K562 (cell line): ENCODE measurements at regions not wholly inside any gene's neighbourhood (a gene's known extent, or its start where the extent isn't known, plus 50 kb on each side); places are given as distances from the start of the nearest gene placed in this dataset.

Experiments
- ATAC-seq: fragments of 200-7000 bp; cut with Tn5 transposase; 3 replicates; pipeline ENCODE4 v1.9.1; 2020; ENCODE audit warnings: moderate library complexity
- BruUV-seq: library from RNA; stranded (reverse); fragments of 400-500 nt; replicated peaks from 2 replicates; lab custom pipeline; 2021; lab: Mats Ljungman, UMichigan
- CTCF ChIA-PET: fragments of 300-600 bp; formaldehyde crosslinking; extraction: SDS; loops from one replicate; lab custom pipeline; 2021; ENCODE audit warnings: low intra/inter-chr PET ratio; lab: Yijun Ruan, JAX
- POLR2A ChIA-PET: fragments of 300-600, 350-650 bp; sonication (Branson Sonifier 250); formaldehyde crosslinking; extraction: SDS; loops from one replicate; lab custom pipeline; 2021; ENCODE audit warnings: antibody characterized with exemption, inconsistent platforms; lab: Yijun Ruan, JAX
- DNase-seq, 4 experiments: peaks; one replicate each; pipeline versions ENCODE4 v3.0.0 to v3.0.0-alpha.2; 2011 to 2018; ENCODE audit warnings: low spot score in 3 of 4, mixed read lengths in 3 of 4; ENCODE audit errors: extremely low read depth in 1 of 4
- FAIRE-seq: peaks from 2 replicates; lab custom pipeline; 2011; peaks lifted over from hg19 to GRCh38; lab: Jason Lieb, UNC
- H2AFZ ChIP-seq: 2 replicates; pipeline ENCODE4 v1.6.0; 2011; ENCODE audit warnings: low read depth, low read length, control low read depth, inconsistent platforms
- H3K27ac ChIP-seq: fragments of 200-600 bp; 3 replicates; pipeline ENCODE4 v1.8.0; 2011; ENCODE audit warnings: low read depth, mild to moderate bottlenecking, control low read depth, inconsistent platforms, low read length, moderate library complexity, mixed read lengths; ENCODE audit errors: extremely low read depth
- H3K27me3 ChIP-seq, 2 experiments: fragments of 300-600 bp in 1 of 2; 2 replicates in 1 of 2; 3 replicates in 1 of 2; pipeline versions ENCODE4 v1.6.0 to v1.8.0; 2011; ENCODE audit warnings: inconsistent platforms in 2 of 2, low read length in 2 of 2, mild to moderate bottlenecking in 1 of 2, mixed read lengths in 1 of 2, moderate library complexity in 1 of 2; ENCODE audit not compliant: control insufficient read depth in 2 of 2, insufficient read depth in 2 of 2
- H3K36me3 ChIP-seq: fragments of 300-600 bp; 3 replicates; pipeline ENCODE4 v1.8.0; 2011; ENCODE audit warnings: mild to moderate bottlenecking, low read length, inconsistent platforms; ENCODE audit not compliant: control insufficient read depth, insufficient read depth
- H3K4me1 ChIP-seq, 2 experiments: fragments of 200-600 bp in 1 of 2; replicated peaks in 1 of 2; 2 replicates in 1 of 2; 3 replicates in 1 of 2; pipeline versions ENCODE4 v1.5.1 to v1.8.0; 2011; ENCODE audit warnings: inconsistent platforms in 2 of 2, low read length in 2 of 2, mild to moderate bottlenecking in 1 of 2, mixed read lengths in 1 of 2, moderate library complexity in 1 of 2; ENCODE audit not compliant: control insufficient read depth in 2 of 2, insufficient read depth in 2 of 2
- H3K4me2 ChIP-seq: 2 replicates; pipeline ENCODE4 v1.6.1; 2011; ENCODE audit warnings: low read length, control low read depth, inconsistent platforms, mixed read lengths; ENCODE audit not compliant: insufficient read depth
- H3K4me3 ChIP-seq: fragments of 200-600 bp; sonication (generic), shearing (Covaris generic); 2 replicates; pipeline ENCODE4 v1.5.1; 2016; ENCODE audit warnings: control low read depth, inconsistent platforms
- H3K79me2 ChIP-seq: fragments of 200-600 bp; 3 replicates; pipeline ENCODE4 v1.8.0; 2011; ENCODE audit warnings: low read length, inconsistent platforms; ENCODE audit not compliant: control insufficient read depth, insufficient read depth
- H3K9ac ChIP-seq, 2 experiments: 2 replicates each; pipeline versions ENCODE4 v1.6.0 to v1.6.1; 2011; ENCODE audit warnings: low read depth in 2 of 2, low read length in 2 of 2, control low read depth in 1 of 2, inconsistent platforms in 1 of 2, mild to moderate bottlenecking in 1 of 2, mixed read lengths in 1 of 2; ENCODE audit not compliant: insufficient read depth in 1 of 2
- H3K9me1 ChIP-seq: one replicate; pipeline ENCODE4 v1.6.0; 2011; ENCODE audit warnings: inconsistent platforms, mild to moderate bottlenecking, low read length, moderate library complexity; ENCODE audit not compliant: control insufficient read depth, insufficient read depth
- H3K9me3 ChIP-seq: replicated peaks from 2 replicates; pipeline ENCODE4 v1.5.1; 2011; ENCODE audit warnings: low read depth, low read length, inconsistent platforms; ENCODE audit not compliant: control insufficient read depth, insufficient read depth
- H4K20me1 ChIP-seq: replicated peaks from 2 replicates; pipeline ENCODE4 v1.6.1; 2011; ENCODE audit warnings: low read length, inconsistent platforms, mixed read lengths; ENCODE audit not compliant: control insufficient read depth, insufficient read depth
- ATF7 ChIP-seq: fragments of 450-650 bp; IDR thresholded peaks from 2 replicates; pipeline ENCODE4 v1.7.1; 2014; ENCODE audit warnings: mild to moderate bottlenecking, moderate library complexity
- MECOM ChIP-seq: fragments of 250-450 bp; sonication (Bioruptor Pico); IDR thresholded peaks from 2 replicates; pipeline ENCODE4 v1.8.0; 2022; ENCODE audit warnings: inconsistent platforms
- MEIS2 ChIP-seq: fragments of 450-650 bp; IDR thresholded peaks from 2 replicates; pipeline ENCODE4 v1.6.1; 2014; ENCODE audit warnings: mild to moderate bottlenecking; ENCODE audit not compliant: partially characterized antibody
- SAFB ChIP-seq: fragments of 200-400 bp; formaldehyde crosslinking; IDR thresholded peaks from 2 replicates; pipeline ENCODE4 v1.6.1; 2017; ENCODE audit warnings: low read depth, low read length, borderline replicate concordance
- TAF1 ChIP-seq: IDR thresholded peaks from 2 replicates; pipeline ENCODE4 v1.6.1; 2011; ENCODE audit warnings: mild to moderate bottlenecking, low read length, moderate library complexity; ENCODE audit not compliant: insufficient read depth, control insufficient read depth, severe bottlenecking; ENCODE audit errors: extremely low read depth
- ZNF143 ChIP-seq: sonication (generic); formaldehyde crosslinking; IDR thresholded peaks from 2 replicates; pipeline ENCODE4 v1.9.0; 2022; ENCODE audit warnings: mild to moderate bottlenecking, missing genetic modification reagents
- ZNF253 ChIP-seq: fragments of 250-450 bp; sonication (Bioruptor Pico); conservative IDR thresholded peaks from 2 replicates; pipeline ENCODE4 v1.6.1; 2021; ENCODE audit warnings: mild to moderate bottlenecking
- ZNF408 ChIP-seq: fragments of 250-450 bp; sonication (Bioruptor Pico); IDR thresholded peaks from 2 replicates; pipeline ENCODE4 v1.4.0; 2020; ENCODE audit warnings: low read depth, mild to moderate bottlenecking, moderate library complexity
- ZNF431 ChIP-seq: sonication (generic); formaldehyde crosslinking; IDR thresholded peaks from 2 replicates; pipeline ENCODE4 v1.8.0; 2022; ENCODE audit warnings: mild to moderate bottlenecking, missing genetic modification reagents
- ZNF699 ChIP-seq: fragments of 250-450 bp; sonication (Bioruptor Pico); IDR thresholded peaks from 2 replicates; pipeline ENCODE4 v1.8.0; 2021; ENCODE audit warnings: mild to moderate bottlenecking, moderate library complexity; ENCODE audit not compliant: insufficient replicate concordance
- ZZZ3 ChIP-seq: fragments of 450-650 bp; IDR thresholded peaks from 2 replicates; pipeline ENCODE4 v1.6.1; 2016; ENCODE audit warnings: antibody characterized with exemption, mild to moderate bottlenecking, moderate library complexity
- WGBS: fragments of 100-300 bp; shearing (Covaris generic); methylation state at CpG from one replicate; pipeline ENCODE4 v1.1.6; 2016; ENCODE audit warnings: low coverage, mixed read lengths; ENCODE audit not compliant: insufficient coverage; ENCODE audit errors: missing lambda C conversion rate; 5-methylcytosine and 5-hydroxymethylcytosine counted together
- in situ Hi-C: fragments of 300-500 bp; cut with MboI; formaldehyde crosslinking; loops from 4 replicates; pipeline ENCODE4 v1.15.0; 2018; ENCODE audit warnings: inconsistent platforms, mixed read lengths
- intact Hi-C: fragments of 100-400 bp; cut with micrococcal nuclease; formaldehyde crosslinking; loops from 2 replicates; pipeline ENCODE4 v1.14.2; 2022
- TF ChIP-seq, protein P1 (sequence below), 2 experiments: fragments of 450-650 bp; IDR thresholded peaks; 2 replicates each; pipeline ENCODE4 v1.6.1; 2016
- TF ChIP-seq, protein P2 (sequence below): fragments of 250-450 bp; sonication (Bioruptor Pico); IDR thresholded peaks from 2 replicates; pipeline ENCODE4 v1.8.0; 2022; ENCODE audit warnings: moderate library complexity, mild to moderate bottlenecking, inconsistent platforms
- TF ChIP-seq, protein P3 (sequence below): fragments of 450-650 bp; IDR thresholded peaks from 2 replicates; pipeline ENCODE4 v1.6.1; 2016; ENCODE audit warnings: low read depth, mild to moderate bottlenecking, moderate library complexity

DNA sequence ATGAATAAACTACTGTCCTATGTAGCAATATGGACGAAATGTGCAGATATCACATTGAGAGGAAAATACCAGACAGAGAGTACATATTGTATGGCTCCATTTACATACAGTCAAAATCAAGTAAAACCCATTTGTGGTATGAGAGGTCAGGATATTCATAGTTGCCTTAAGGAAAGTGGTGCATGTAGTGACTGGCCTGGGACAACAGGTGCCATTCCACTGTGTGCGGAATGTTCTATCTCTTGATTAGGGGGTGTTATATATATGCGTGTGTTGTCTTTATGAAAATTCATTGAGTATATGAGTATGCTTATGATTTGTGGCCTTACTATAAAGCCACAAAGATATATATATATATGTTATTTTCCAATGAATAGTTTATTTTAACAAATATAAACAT, 964.0 kb downstream of the SORCS3 start (continued):
- no peak for TF ChIP-seq ZNF408 (CRISPR knock-in tag)

DNA sequence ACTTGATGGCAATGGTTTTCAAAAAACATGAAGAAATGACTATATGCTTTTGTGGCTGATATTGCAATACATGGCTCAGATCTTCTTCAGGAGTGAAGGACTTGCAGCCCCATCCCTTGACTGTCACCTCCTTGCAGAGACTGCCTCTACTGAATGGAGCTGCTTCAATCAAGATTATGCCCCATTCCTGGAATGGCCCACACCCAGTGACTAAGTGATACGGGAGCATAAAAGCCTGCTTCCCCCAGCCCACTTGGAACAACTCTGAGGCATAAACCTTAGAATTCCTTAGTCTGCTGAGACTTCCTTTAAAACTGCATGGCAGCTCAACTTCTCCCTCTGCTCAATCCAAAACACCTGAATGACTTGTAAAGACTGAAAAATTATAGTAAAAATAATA, 957.1 kb downstream of the SORCS3 start:
- Histone ChIP-seq H3K4me2 (no peak overlapping the region), H4K20me1 (no peaks in the 10 kb centered on the region), H3K9me3 (no peaks in the 10 kb centered on the region; the same call in 1 of the 2 replicates), H3K27me3 (no peaks in the 10 kb centered on the region), H3K27ac (no peak overlapping the region), H3K9ac (no peak overlapping the region), H2AFZ (no peak overlapping the region), H3K79me2 (no peaks in the 10 kb centered on the region), H3K9me1 (no peaks in the 10 kb centered on the region), H3K36me3 (no peaks in the 10 kb centered on the region), H3K4me3 (no peak overlapping the region), H3K4me1 (no peaks in the 10 kb centered on the region)
- POLR2A ChIA-PET = no interaction called here
- DNase-seq (no peak), FAIRE-seq (no peak), ATAC-seq (no peak)
- 0% methylated on average over 1 of the region's 1 CpG for WGBS
- no TSS peak for BruUV-seq
- TF ChIP-seq, protein P1, sequence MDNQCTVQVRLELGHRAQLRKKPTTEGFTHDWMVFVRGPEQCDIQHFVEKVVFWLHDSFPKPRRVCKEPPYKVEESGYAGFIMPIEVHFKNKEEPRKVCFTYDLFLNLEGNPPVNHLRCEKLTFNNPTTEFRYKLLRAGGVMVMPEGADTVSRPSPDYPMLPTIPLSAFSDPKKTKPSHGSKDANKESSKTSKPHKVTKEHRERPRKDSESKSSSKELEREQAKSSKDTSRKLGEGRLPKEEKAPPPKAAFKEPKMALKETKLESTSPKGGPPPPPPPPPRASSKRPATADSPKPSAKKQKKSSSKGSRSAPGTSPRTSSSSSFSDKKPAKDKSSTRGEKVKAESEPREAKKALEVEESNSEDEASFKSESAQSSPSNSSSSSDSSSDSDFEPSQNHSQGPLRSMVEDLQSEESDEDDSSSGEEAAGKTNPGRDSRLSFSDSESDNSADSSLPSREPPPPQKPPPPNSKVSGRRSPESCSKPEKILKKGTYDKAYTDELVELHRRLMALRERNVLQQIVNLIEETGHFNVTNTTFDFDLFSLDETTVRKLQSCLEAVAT (IDR thresholded peaks at IDR 0.05) = no peak
- no peak for TF ChIP-seq ATF7
- CTCF ChIA-PET = no interaction called here
- intact Hi-C loops = no loop called here
- in situ Hi-C loops = no loop called here

DNA sequence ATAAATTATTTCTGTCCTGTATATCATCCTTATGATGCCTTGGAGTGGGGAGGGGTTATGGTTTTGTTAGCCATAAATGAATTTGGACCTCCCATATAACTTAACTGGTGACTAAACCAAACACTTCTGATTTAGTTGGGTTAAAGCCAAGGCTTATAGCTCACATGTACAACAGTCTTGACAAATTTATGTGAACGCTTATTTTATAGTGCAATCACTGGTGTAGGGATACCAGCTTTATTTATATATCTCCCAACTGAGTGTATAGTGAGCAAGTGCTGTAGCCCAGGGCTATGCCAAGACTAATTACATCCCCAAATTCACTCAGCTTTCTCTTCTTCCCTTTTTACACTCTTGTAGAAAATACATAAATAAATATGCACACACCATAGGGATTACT, 956.2 kb downstream of the SORCS3 start:
- H3K9ac ChIP-seq = no peak overlapping the region
- BruUV-seq = no TSS peak
- H3K4me1 ChIP-seq = no peaks in the 10 kb centered on the region
- no peak overlapping the region for H3K4me3 ChIP-seq
- ATAC-seq = no peak
- WGBS = 0% methylated on average over 1 of the region's 1 CpG
- H3K27me3 ChIP-seq = no peaks in the 10 kb centered on the region
- no peaks in the 10 kb centered on the region for H3K79me2 ChIP-seq
- in situ Hi-C loops = no loop called here
- H2AFZ ChIP-seq = no peak overlapping the region
- H3K4me2 ChIP-seq = no peak overlapping the region
- FAIRE-seq = no peak
- H4K20me1 ChIP-seq = no peaks in the 10 kb centered on the region
- intact Hi-C loops = no loop called here
- H3K27ac ChIP-seq = no peak overlapping the region
- H3K9me3 ChIP-seq = no peaks in the 10 kb centered on the region; the same call in 1 of the 2 replicates
- ChIA-PET POLR2A (no interaction called here), CTCF (no interaction called here)
- no peaks in the 10 kb centered on the region for H3K36me3 ChIP-seq
- no peaks in the 10 kb centered on the region for H3K9me1 ChIP-seq
- no peak for DNase-seq
- TF ChIP-seq ZNF431 (CRISPR knock-in tag) (no peak), ZZZ3 (no peak), MEIS2 (no peak), TAF1 (no peak), MECOM (CRISPR knock-in tag) (no peak), ZNF699 (no peak), SAFB (no peak), ZNF253 (CRISPR knock-in tag) (no peak), ZNF143 (CRISPR knock-in tag) (no peak)
- TF ChIP-seq, protein P2, sequence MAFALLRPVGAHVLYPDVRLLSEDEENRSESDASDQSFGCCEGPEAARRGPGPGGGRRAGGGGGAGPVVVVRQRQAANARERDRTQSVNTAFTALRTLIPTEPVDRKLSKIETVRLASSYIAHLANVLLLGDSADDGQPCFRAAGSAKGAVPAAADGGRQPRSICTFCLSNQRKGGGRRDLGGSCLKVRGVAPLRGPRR (CRISPR knock-in tag) = no peak
- TF ChIP-seq, protein P3, sequence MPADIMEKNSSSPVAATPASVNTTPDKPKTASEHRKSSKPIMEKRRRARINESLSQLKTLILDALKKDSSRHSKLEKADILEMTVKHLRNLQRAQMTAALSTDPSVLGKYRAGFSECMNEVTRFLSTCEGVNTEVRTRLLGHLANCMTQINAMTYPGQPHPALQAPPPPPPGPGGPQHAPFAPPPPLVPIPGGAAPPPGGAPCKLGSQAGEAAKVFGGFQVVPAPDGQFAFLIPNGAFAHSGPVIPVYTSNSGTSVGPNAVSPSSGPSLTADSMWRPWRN = no peak
